SJCRH30 (cell line): ENCODE measurements at regions not wholly inside any gene's neighbourhood (a gene's known extent, or its start where the extent isn't known, plus 50 kb on each side); places are given as distances from the start of the nearest gene placed in this dataset.

Source experiments
- DNase-seq, 2 experiments: peaks; one replicate each; pipeline ENCODE4 v3.0.0-alpha.2; 2015 to 2020
- H3K27ac ChIP-seq: fragments of 250-450 bp; sonication (Bioruptor Pico); 2 replicates; pipeline ENCODE4 v1.5.1; 2020; ENCODE audit warnings: mild to moderate bottlenecking, moderate library complexity
- H3K27me3 ChIP-seq: fragments of 250-450 bp; sonication (Bioruptor Pico); 2 replicates; pipeline ENCODE4 v1.5.1; 2020; ENCODE audit warnings: mild to moderate bottlenecking, moderate library complexity
- H3K36me3 ChIP-seq: fragments of 250-450 bp; sonication (Bioruptor Pico); 2 replicates; pipeline ENCODE4 v1.5.1; 2020; ENCODE audit warnings: mild to moderate bottlenecking, moderate library complexity
- H3K4me1 ChIP-seq: fragments of 250-450 bp; sonication (Bioruptor Pico); 2 replicates; pipeline ENCODE4 v1.5.1; 2020; ENCODE audit warnings: mild to moderate bottlenecking, moderate library complexity
- H3K4me3 ChIP-seq: fragments of 250-450 bp; sonication (Bioruptor Pico); 2 replicates; pipeline ENCODE4 v1.5.1; 2020; ENCODE audit warnings: mild to moderate bottlenecking, moderate library complexity
- H3K9me3 ChIP-seq: fragments of 250-450 bp; sonication (Bioruptor Pico); replicated peaks from 2 replicates; pipeline ENCODE4 v1.5.1; 2020; ENCODE audit warnings: mild to moderate bottlenecking, moderate library complexity

DNA sequence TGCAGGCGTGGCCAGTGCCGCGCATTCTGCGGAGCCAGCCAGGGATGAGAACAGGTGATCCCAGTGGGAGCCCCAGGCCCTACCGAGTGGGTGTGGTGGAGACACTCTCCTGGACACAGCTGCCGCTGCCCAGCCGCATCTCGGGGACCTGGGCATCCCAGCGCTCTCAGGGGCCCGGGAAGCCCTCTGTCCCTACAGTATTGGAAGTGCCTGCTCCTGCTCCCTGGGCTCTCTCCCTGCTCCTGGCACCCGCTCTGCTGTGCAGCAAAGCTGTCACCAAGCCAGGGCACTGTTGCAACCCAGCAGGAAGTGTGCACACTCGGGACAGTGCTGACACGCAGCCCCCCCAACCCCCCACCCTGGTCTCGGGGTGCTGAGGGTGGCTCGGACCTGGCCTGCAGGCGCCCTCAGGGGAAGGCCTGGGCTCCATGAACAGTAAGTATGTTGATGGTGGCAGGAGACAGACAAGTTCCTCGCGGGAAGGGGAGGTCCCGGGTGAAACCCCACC is 1177.4 kb upstream of the GBE1 start:
- H3K4me3 ChIP-seq, result no peak overlapping the region
- DNase-seq, result no peak
- no peaks in the 10 kb centered on the region for H3K9me3 ChIP-seq

DNA sequence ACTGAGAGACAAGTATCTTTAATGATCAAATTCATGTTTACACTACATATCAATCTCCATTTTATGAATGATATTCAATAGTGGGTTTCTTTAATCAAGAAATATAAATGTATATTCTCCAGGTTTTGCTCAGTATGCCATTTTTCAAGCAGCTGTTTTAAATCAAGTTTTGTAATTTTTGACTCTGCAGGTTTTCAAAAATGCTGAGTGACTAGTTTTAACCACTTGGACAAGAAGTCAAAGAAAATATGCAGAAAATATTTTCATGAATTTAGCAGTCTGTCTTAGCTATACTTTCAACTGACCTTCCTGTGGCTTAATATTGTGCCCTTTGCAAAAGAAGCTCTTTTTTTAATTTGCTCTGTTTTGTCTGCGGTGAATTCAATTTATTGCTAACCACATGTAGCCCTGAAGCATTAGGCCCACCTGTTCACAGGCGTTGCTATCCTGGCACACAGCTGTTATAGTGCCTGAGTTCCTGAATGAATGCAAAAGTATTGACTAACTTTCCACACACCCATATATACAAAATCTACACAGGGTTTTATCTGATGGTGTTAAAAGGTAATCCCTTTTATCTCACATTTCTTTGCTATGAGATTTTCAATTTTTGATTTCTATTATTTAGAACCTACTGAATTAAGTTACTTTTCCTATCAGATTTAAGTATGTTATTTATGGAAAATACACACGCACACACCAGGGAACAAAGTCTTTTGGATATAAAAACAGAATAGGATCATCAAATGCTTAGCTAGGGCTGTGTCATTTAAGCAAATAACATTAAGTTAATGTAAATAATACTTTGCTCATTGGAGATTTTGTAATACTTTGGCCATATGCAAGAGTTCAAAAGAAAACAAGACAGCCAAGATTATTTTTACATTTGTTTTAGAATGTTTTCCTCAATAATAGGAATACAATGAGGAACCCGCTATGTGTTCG is 1166.1 kb upstream of the GBE1 start:
- peak; percentile 81 to 91 for DNase-seq
- Histone ChIP-seq H3K36me3 (no peaks in the 10 kb centered on the region), H3K27ac (peak overlapping the region; percentile 80), H3K4me1 (peaks cover 28% of the 10 kb centered on the region), H3K9me3 (no peaks in the 10 kb centered on the region), H3K4me3 (no peak overlapping the region), H3K27me3 (no peaks in the 10 kb centered on the region)

More for the DNA sequence above, 1177.4 kb upstream of the GBE1 start:
- Histone ChIP-seq H3K4me1 (no peaks in the 10 kb centered on the region), H3K27ac (no peak overlapping the region), H3K36me3 (no peaks in the 10 kb centered on the region), H3K27me3 (no peaks in the 10 kb centered on the region)

DNA sequence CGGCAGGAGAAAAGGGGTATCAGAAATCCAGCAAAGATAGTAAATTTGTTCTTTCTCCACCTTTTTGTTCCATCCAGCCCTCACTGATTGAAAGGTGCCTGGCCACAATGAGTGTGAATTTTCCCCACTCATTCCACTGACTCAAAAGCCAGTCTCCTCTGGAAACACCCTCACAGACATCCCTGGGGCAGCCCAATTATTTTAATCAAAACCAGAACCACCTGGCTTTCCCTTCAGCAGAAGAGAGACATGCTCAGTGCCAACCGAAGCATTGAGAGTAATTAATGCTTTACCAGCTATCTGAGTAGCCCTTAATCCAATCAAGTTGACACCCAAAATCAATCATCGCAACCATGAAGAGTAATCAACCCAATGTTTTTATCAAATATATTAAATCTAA is 1129.6 kb upstream of the GBE1 start:
- no peak overlapping the region for H3K27ac ChIP-seq
- no peak for DNase-seq
- H3K27me3 ChIP-seq, result no peaks in the 10 kb centered on the region
- H3K36me3 ChIP-seq, result no peaks in the 10 kb centered on the region
- no peaks in the 10 kb centered on the region for H3K9me3 ChIP-seq
- no peak overlapping the region for H3K4me3 ChIP-seq
- H3K4me1 ChIP-seq, result no peaks in the 10 kb centered on the region

DNA sequence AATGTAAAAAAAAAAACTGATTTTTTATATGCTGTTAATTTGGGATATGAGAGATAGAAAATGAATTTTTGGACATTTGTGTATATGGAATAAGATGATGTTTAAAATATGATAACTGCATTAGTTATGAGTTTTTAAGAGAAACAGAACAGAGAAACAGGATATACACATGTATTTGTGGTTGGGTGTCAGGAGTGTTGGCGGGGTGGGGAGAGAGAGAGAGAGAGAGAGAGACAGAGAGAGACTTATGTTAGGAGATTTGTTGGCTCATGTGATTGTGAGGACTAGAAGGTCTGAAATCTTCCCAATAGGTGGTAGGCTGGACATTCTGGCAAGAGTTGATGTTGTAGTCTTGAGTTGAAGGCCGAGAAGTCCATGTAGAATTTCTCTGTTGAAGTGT is 1121.6 kb upstream of the GBE1 start:
- Histone ChIP-seq H3K27ac (no peak overlapping the region), H3K9me3 (no peaks in the 10 kb centered on the region), H3K27me3 (no peaks in the 10 kb centered on the region), H3K4me1 (no peaks in the 10 kb centered on the region), H3K4me3 (no peak overlapping the region), H3K36me3 (no peaks in the 10 kb centered on the region)
- no peak for DNase-seq

DNA sequence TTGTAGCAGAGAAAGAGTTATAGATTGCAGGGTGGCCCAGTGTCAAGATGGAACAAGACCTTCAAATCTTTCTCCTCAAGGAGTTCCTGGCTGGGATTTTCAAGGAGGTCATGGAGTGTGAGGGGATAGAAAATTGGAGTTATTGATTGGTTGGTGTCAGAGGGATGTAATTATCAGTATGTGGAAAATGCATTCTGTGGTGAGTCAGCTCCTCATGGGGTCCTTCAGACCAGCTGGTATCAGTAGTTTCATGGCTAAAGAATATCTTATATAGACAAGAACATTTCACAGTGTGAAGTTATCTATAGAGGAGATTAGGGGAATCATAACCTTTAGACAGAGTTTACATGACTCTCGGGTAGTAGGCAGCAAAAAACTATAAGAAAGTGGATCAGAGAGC is 1114.0 kb upstream of the GBE1 start:
- no peaks in the 10 kb centered on the region for H3K4me1 ChIP-seq
- H3K36me3 ChIP-seq, result no peaks in the 10 kb centered on the region
- H3K4me3 ChIP-seq, result no peak overlapping the region
- H3K27ac ChIP-seq, result no peak overlapping the region
- no peaks in the 10 kb centered on the region for H3K27me3 ChIP-seq
- DNase-seq, result no peak
- H3K9me3 ChIP-seq, result no peaks in the 10 kb centered on the region

DNA sequence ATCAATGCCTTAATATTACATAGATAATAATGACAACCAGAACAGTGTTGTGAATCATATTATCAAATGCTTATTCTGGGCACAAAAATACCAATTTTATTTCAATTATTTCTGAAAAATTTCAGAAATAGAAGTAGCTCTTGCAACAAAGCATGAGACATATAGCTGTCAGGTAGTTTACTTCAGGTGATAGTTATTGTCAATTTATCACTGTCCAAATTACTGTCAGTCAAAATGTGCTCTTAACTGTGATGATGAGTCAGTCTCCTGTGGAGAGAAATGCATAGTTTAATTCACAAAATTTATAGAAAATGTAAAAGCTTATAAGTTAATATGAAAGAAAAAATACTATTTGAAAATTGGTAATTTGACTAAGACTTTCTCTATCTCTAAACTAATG is 1078.4 kb upstream of the GBE1 start:
- Histone ChIP-seq H3K36me3 (no peaks in the 10 kb centered on the region), H3K4me1 (no peaks in the 10 kb centered on the region), H3K27me3 (no peaks in the 10 kb centered on the region), H3K27ac (no peak overlapping the region), H3K9me3 (no peaks in the 10 kb centered on the region), H3K4me3 (no peak overlapping the region)
- no peak for DNase-seq

DNA sequence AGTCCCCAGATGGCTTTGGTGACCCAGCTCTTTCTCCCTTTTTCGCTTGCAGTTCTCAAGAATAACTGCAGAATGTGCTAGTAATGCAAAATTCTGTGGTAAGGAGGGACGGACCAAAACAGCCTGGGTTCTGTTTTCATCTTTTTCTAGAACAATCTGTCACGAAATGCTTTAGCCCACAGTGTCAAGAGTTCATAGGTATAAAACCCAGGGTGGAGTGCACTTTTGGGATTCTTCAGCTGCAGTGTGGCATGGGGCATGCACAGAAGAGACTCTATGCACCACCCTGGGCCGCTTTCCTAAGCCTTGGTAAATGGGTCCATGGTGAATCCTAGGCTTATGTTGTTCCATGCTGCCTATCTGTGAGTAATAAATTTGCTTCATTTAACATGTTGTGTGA is 1072.7 kb upstream of the GBE1 start:
- Histone ChIP-seq H3K9me3 (no peaks in the 10 kb centered on the region), H3K36me3 (no peaks in the 10 kb centered on the region), H3K27me3 (no peaks in the 10 kb centered on the region), H3K4me3 (no peak overlapping the region), H3K4me1 (no peaks in the 10 kb centered on the region), H3K27ac (no peak overlapping the region)
- no peak for DNase-seq

DNA sequence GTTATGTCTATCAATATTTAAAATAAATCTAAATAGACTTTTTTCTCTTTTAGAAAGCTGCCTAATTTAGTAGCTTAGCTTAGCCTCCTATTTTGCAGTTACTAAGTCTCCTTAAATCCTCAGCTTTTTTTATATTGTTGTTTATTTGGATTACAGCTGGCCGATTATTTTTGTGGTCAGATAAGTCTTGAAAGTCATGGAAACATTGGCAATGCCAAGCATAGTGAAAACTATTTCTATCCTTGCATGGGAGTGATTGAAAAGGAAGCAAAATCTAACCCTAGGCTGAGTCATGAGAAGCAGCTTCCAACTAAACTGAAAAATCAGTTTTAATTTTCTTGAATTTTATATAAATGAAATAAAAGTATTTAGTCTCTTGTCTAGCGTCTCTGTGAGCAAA is 1063.0 kb upstream of the GBE1 start:
- Histone ChIP-seq H3K36me3 (no peaks in the 10 kb centered on the region), H3K4me1 (no peaks in the 10 kb centered on the region), H3K4me3 (no peak overlapping the region), H3K9me3 (no peaks in the 10 kb centered on the region), H3K27ac (no peak overlapping the region), H3K27me3 (no peaks in the 10 kb centered on the region)
- DNase-seq, result no peak

DNA sequence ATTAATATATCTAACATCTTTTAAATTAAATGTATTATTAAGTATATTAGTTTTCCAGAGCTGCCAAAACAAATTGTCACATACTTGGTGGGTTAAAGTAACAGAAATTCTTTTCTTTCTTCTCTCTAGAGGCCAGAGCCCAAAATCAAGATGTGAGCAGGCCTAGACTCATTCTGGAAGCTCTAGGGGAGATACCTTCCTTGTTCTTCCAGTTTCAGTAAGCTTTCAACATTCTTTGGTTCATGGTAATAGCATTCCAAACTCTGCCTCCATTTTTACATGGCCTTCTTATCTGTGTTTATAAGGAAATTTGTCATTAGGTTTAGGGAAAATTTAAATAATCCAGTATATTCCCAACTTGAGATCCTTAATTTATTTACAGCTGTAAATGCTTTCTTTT is 1054.6 kb upstream of the GBE1 start:
- no peaks in the 10 kb centered on the region for H3K9me3 ChIP-seq
- H3K4me1 ChIP-seq, result no peaks in the 10 kb centered on the region
- DNase-seq, result no peak
- H3K36me3 ChIP-seq, result no peaks in the 10 kb centered on the region
- H3K27me3 ChIP-seq, result no peaks in the 10 kb centered on the region
- no peak overlapping the region for H3K4me3 ChIP-seq
- no peak overlapping the region for H3K27ac ChIP-seq

DNA sequence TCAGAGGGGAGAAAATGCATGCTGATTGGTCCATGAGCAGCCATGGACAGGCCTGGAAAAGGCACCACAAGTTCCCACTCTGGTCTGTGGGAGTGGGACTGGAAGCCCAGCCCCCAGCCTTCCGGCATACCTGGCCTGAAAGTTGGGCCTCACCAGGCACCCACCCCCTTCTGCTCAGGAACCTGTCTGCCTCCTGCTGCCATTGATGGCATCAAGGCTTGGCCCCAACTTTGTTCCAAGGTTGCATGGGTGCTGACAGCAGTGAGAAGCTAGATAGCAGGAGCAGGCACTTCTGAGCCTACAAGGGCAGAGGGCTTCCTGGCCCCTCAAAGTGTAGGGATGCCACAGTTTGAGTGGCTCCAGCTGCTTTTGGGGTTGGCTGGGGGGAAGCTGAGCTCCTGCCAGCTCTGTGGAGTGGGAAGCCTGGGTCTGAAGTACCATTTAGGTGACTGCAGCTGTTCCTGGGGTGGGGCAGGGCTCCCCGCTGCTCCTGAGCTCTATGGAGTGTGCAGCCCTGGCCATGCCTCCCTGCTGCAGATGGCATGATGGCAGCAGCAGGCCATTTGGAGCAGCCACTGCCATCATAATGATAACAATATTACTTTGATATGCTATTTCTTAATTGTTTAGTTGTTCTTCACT is 1054.1 kb upstream of the GBE1 start:
- DNase-seq, result no peak
- Histone ChIP-seq H3K27ac (no peak overlapping the region), H3K36me3 (no peaks in the 10 kb centered on the region)

DNA sequence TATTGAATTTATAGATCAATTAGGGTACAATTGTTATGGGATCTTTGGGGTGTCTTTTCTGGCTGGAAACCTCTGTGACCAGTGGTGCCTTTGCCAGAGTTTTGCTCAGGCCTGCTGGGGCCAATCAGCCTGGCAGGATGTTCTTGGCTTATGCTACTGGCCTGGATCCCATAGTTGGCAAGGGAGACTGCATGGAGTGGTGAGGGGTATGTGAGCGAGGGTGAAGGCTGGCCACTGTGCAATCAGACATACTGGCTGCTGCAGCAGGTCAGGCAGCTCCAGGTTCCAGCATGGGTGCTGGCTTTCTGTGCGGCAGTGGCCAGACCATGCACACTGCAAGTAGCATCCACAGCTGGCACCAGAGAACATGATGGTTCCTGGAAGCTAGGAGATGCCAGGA is 1053.2 kb upstream of the GBE1 start:
- Histone ChIP-seq H3K4me1 (no peaks in the 10 kb centered on the region), H3K9me3 (no peaks in the 10 kb centered on the region), H3K36me3 (no peaks in the 10 kb centered on the region), H3K27me3 (no peaks in the 10 kb centered on the region), H3K27ac (no peak overlapping the region), H3K4me3 (no peak overlapping the region)
- no peak for DNase-seq

More for the DNA sequence above, 1054.1 kb upstream of the GBE1 start:
- H3K9me3 ChIP-seq, result no peaks in the 10 kb centered on the region
- no peak overlapping the region for H3K4me3 ChIP-seq
- no peaks in the 10 kb centered on the region for H3K4me1 ChIP-seq
- H3K27me3 ChIP-seq, result no peaks in the 10 kb centered on the region

DNA sequence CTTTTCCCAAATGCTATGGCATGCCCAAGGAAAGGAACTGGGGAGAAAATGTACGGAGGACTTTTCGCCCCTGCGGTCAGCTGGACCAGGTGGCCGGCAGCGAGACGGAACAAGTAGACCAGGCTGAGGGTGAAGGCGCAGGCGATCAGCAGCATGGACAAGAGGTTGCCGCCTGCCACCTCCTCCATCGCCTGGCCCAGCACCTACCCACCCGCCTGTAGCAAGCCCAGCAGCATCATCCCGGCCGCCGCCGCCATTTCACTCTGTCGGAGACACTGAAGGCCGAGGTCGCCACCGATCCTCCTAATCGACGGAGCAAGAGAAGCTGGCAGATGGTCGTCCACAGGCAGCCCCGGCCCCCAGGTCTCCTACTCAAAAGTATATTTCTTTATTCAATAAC is 1046.3 kb upstream of the GBE1 start:
- Histone ChIP-seq H3K36me3 (no peaks in the 10 kb centered on the region), H3K27me3 (no peaks in the 10 kb centered on the region), H3K4me1 (no peaks in the 10 kb centered on the region), H3K4me3 (no peak overlapping the region), H3K27ac (no peak overlapping the region), H3K9me3 (no peaks in the 10 kb centered on the region)
- no peak for DNase-seq

DNA sequence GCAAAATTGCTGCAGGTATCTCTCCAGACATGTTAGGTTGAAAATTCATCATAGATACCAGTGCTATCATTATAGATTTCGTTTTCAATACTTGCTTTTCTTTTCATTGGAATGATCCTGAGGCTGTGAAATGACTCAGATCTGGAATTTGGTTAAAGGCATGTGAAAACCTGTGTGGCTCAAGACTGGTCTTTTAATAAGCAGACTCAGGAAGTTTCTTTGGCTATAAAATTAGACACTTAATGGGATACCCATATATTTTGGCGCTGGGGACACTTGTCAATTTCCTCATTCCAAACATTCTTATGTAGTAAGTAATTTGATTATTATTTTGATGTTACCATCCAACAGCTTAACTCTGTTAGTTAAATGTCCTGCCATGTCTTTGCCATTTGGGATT is 1041.1 kb upstream of the GBE1 start:
- H3K27me3 ChIP-seq, result no peaks in the 10 kb centered on the region
- no peak overlapping the region for H3K27ac ChIP-seq
- no peak overlapping the region for H3K4me3 ChIP-seq
- H3K4me1 ChIP-seq, result no peaks in the 10 kb centered on the region
- no peaks in the 10 kb centered on the region for H3K9me3 ChIP-seq
- no peak for DNase-seq
- H3K36me3 ChIP-seq, result no peaks in the 10 kb centered on the region

DNA sequence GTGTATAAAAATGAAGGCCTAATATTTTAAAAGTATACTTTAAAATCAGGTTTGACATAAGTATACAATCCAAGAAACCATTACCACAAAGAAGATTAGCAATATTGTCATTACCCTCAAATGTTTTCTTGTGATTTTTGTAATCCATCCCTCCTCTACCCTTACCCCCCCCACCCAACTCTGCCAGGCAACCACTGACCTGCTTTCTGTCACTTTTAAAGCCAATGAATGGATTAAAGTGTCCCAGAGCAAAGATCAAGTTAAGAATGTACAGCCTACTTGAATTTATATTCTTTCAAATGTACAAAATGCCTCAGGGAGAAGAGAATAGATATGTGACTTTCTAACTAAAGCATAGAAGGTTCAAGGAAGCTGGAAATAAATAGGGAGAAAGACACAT is 1038.8 kb upstream of the GBE1 start:
- DNase-seq, result no peak
- Histone ChIP-seq H3K4me3 (no peak overlapping the region), H3K4me1 (no peaks in the 10 kb centered on the region), H3K27ac (no peak overlapping the region), H3K27me3 (no peaks in the 10 kb centered on the region), H3K36me3 (no peaks in the 10 kb centered on the region), H3K9me3 (no peaks in the 10 kb centered on the region)

DNA sequence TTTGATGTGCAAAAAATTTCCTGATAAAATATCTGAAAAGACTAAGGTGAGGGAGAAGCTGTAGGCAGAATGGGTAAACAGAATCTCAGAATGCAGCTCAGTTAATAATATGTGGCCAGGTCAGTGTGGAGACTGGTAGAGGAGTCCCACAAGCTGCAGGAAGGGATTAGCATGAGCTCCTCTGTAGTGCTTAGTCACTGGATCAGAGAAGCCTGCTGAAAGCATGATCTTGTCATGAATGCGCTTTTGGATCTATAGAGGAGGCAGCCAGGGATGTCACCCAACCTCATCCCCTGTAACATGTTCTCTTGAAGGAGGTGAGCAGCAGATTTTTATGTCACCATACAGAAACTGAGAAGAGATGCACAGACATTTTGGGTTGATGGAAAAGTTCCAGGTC is 1035.3 kb upstream of the GBE1 start:
- no peak for DNase-seq
- no peak overlapping the region for H3K27ac ChIP-seq
- H3K4me3 ChIP-seq, result no peak overlapping the region
- no peaks in the 10 kb centered on the region for H3K27me3 ChIP-seq
- no peaks in the 10 kb centered on the region for H3K9me3 ChIP-seq
- no peaks in the 10 kb centered on the region for H3K36me3 ChIP-seq
- H3K4me1 ChIP-seq, result no peaks in the 10 kb centered on the region
